ENCODE measurements at regions not wholly inside any gene's neighbourhood (a gene's known extent, or its start where the extent isn't known, plus 50 kb on each side); places are given as distances from the start of the nearest gene placed in this dataset.

DNA sequence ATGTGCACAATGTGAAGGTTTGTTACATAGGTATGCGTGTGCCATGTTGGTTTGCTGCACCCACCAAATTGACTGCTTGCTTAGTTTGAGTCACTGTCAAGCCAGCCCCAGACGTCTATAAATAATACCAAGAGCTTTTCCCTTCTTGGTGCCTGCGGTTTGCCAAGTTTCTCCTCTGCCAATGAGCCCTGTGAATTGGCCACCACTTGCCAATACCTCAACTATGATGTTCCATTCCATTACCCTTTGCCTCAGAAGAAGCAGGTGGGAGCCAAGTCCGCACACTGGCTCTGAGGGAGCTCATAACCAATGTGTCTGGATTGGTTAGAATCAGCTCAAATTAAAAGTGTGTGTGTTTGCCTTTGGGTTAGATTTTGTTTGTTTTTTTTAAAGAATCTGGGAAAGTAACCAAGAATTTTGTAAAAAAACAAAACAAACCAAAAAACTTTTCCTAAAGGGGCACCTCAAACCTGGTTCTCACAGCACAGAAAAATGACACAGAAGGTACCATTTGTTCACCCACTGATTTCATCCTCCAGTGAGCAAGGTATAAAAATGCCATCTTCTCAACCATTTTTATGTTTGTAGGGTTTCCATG is 209.3 kb upstream of the PRNP start:
- H3K14ac ChIP-seq (ENCODE audit: insufficient read depth, low read length) = no peak overlapping the region
- H3K4me3 Mint-ChIP-seq = no peak overlapping the region
- H2BK5ac ChIP-seq (ENCODE audit: insufficient read length, low read length) = no peak overlapping the region
- peaks cover 5% of the 10 kb centered on the region; the same call in 1 of the 2 replicates for H3K4me1 ChIP-seq (ENCODE audit: insufficient read depth, low read length)
- TF ChIP-seq CTCF (conservative IDR thresholded peaks at IDR 0.05) = no peak
- no peak overlapping the region for H2AK5ac ChIP-seq (ENCODE audit: insufficient read length, low read length)
- no peaks in the 10 kb centered on the region for H3K9me3 ChIP-seq (ENCODE audit: control insufficient read depth, low read depth, low read length)
- H3K27ac Mint-ChIP-seq = no peak overlapping the region; a peak in 1 of 7 replicates
- H3K4me1 Mint-ChIP-seq = peaks cover 22 to 37% of the 10 kb centered on the region in 2 experiments
- no peak overlapping the region for H4K8ac ChIP-seq (replicated peaks; ENCODE audit: insufficient read length, low read depth, low read length)
- no peak overlapping the region for H2BK120ac ChIP-seq (ENCODE audit: low read depth, low read length, poor library complexity, severe bottlenecking)
- no peak overlapping the region for H3K18ac ChIP-seq (ENCODE audit: insufficient read length, low read depth, low read length)
- H3K27me3 Mint-ChIP-seq (ENCODE audit: low read depth) = no peaks in the 10 kb centered on the region; the same call in 1 of the 2 replicates
- H3K27ac ChIP-seq (ENCODE audit: insufficient read length, low read depth, low read length) = no peak overlapping the region
- no peak overlapping the region for H4K91ac ChIP-seq (ENCODE audit: insufficient read length, low read depth, low read length)
- H3K9me3 Mint-ChIP-seq = no peaks in the 10 kb centered on the region; a peak in 1 of 5 replicates
- H3K56ac ChIP-seq (ENCODE audit: insufficient read length, low read depth, low read length) = no peak overlapping the region
- no peak overlapping the region for H2BK15ac ChIP-seq (ENCODE audit: low read depth, low read length)
- H3K23ac ChIP-seq (ENCODE audit: insufficient read length, low read depth, low read length) = no peak overlapping the region
- no peak overlapping the region for H2AFZ ChIP-seq (ENCODE audit: low read length)
- no peaks in the 10 kb centered on the region for H3K79me1 ChIP-seq (ENCODE audit: insufficient read depth, low read depth, low read length, poor library complexity, severe bottlenecking)
- no peak overlapping the region for H2BK20ac ChIP-seq (ENCODE audit: low read depth, low read length, poor library complexity, severe bottlenecking)
- H3K79me2 ChIP-seq (ENCODE audit: insufficient read depth, low read length) = no peaks in the 10 kb centered on the region
- peaks cover 3% of the 10 kb centered on the region for H3K23me2 ChIP-seq (ENCODE audit: insufficient read length, low read depth, low read length, poor library complexity, severe bottlenecking)
- H3K36me3 Mint-ChIP-seq (ENCODE audit: insufficient read depth in 1 of 3, low read depth in 3 of 3) = peaks cover 0 to 3% (median 0%) of the 10 kb centered on the region in 3 experiments; a peak in 1 of 7 replicates
- no peak overlapping the region for H3K4me2 ChIP-seq (ENCODE audit: insufficient read depth, insufficient read length, low read length)
- no peak for DNase-seq
- WGBS (ENCODE audit: extremely low coverage, insufficient read length, low lambda C conversion rate) = no CpG with 5 or more reads among the region's 4 CpGs
- no peak overlapping the region for H3K9ac ChIP-seq (ENCODE audit: extremely low read depth, insufficient read length, low read length)
- no peaks in the 10 kb centered on the region for H3K27me3 ChIP-seq (ENCODE audit: insufficient read depth, low read length)
- no peaks in the 10 kb centered on the region for H4K20me1 ChIP-seq (ENCODE audit: control insufficient read depth, insufficient read depth, insufficient read length)
- no peak overlapping the region for H4K5ac ChIP-seq (ENCODE audit: insufficient read length, low read depth, low read length)
- H3T11ph ChIP-seq (ENCODE audit: low read length) = no peak overlapping the region
- H2BK12ac ChIP-seq (ENCODE audit: insufficient read length, low read depth, low read length) = no peak overlapping the region
- H3K4ac ChIP-seq (ENCODE audit: low read depth, low read length) = no peak overlapping the region

Measured in H9 (cell line).